Caco-2 (cell line): ENCODE measurements at regions not wholly inside any gene's neighbourhood (a gene's known extent, or its start where the extent isn't known, plus 50 kb on each side); places are given as distances from the start of the nearest gene placed in this dataset.

ENCODE experiments used
- BruUV-seq: library from RNA; stranded (reverse); fragments of 400-500 nt; replicated peaks from 2 replicates; lab custom pipeline; 2021; lab: Mats Ljungman, UMichigan
- CTCF ChIA-PET: fragments of 300-600 bp; sonication (Branson Sonifier 250); formaldehyde crosslinking; loops from one replicate; lab custom pipeline; 2022; ENCODE audit warnings: antibody characterized with exemption; lab: Charles Lee
- POLR2A ChIA-PET: fragments of 300-600 bp; sonication (Branson Sonifier 250); formaldehyde crosslinking; loops from one replicate; lab custom pipeline; 2022; ENCODE audit warnings: antibody characterized with exemption; lab: Charles Lee
- DNase-seq, 2 experiments: peaks; one replicate each; pipeline versions ENCODE4 v3.0.0 to v3.0.0-alpha.2; 2020 to 2022
- H3K27me3 ChIP-seq: replicated peaks from 2 replicates; pipeline ENCODE4 v1.6.0; 2011; ENCODE audit warnings: low read length; ENCODE audit not compliant: control insufficient read depth, insufficient read depth
- H3K36me3 ChIP-seq: 2 replicates; pipeline ENCODE4 v1.5.1; 2011; ENCODE audit warnings: low read length; ENCODE audit not compliant: control insufficient read depth, insufficient read depth
- H3K4me1 ChIP-seq: fragments of 250-450 bp; sonication (Bioruptor Pico); 2 replicates; pipeline ENCODE4 v1.5.1; 2020; ENCODE audit warnings: mild to moderate bottlenecking
- H3K4me3 ChIP-seq: 2 replicates; pipeline ENCODE4 v1.5.1; 2011; ENCODE audit warnings: low read depth, mild to moderate bottlenecking, control low read depth, low read length
- H3K9me3 ChIP-seq: fragments of 250-450 bp; sonication (Bioruptor Pico); 2 replicates; pipeline ENCODE4 v1.5.1; 2020; ENCODE audit warnings: mild to moderate bottlenecking, moderate library complexity
- H3K27ac Mint-ChIP-seq: one replicate; pipeline ENCODE4 v1.8.0; 2022; ENCODE audit warnings: mixed read lengths; ENCODE audit not compliant: unreplicated experiment
- H3K27me3 Mint-ChIP-seq: one replicate; pipeline ENCODE4 v1.8.0; 2022; ENCODE audit warnings: mixed read lengths; ENCODE audit not compliant: insufficient read depth, unreplicated experiment
- H3K36me3 Mint-ChIP-seq: one replicate; pipeline ENCODE4 v1.8.0; 2022; ENCODE audit warnings: mild to moderate bottlenecking, mixed read lengths; ENCODE audit not compliant: insufficient read depth, unreplicated experiment
- H3K4me1 Mint-ChIP-seq: one replicate; pipeline ENCODE4 v1.8.0; 2022; ENCODE audit warnings: low read depth, mixed read lengths; ENCODE audit not compliant: unreplicated experiment
- H3K4me3 Mint-ChIP-seq: one replicate; pipeline ENCODE4 v1.8.0; 2022; ENCODE audit warnings: mild to moderate bottlenecking, moderate library complexity, mixed read lengths; ENCODE audit not compliant: unreplicated experiment
- H3K9me3 Mint-ChIP-seq: one replicate; pipeline ENCODE4 v1.8.0; 2022; ENCODE audit warnings: mixed read lengths; ENCODE audit not compliant: unreplicated experiment
- CTCF ChIP-seq, 2 experiments: fragments of 200-600 bp in 1 of 2; IDR thresholded peaks; 1 replicate in 1 of 2; 2 replicates in 1 of 2; pipeline versions ENCODE4 v1.5.1 to v1.8.0; 2011 to 2022; ENCODE audit warnings: antibody characterized with exemption in 1 of 2, control low read depth in 1 of 2, inconsistent platforms in 1 of 2, low read depth in 1 of 2, low read length in 1 of 2, mild to moderate bottlenecking in 1 of 2, moderate library complexity in 1 of 2; ENCODE audit not compliant: insufficient read depth in 1 of 2, severe bottlenecking in 1 of 2, unreplicated experiment in 1 of 2
- intact Hi-C: fragments of 100-400 bp; cut with micrococcal nuclease; formaldehyde crosslinking; loops from one replicate; pipeline ENCODE4 v1.10.0; 2022; ENCODE audit not compliant: unreplicated experiment

GRCh38 chr13:90532861-90533492, 814.5 kb upstream of the MIR17HG start:
- H3K4me1 ChIP-seq: no peaks in the 10 kb centered on the region
- Mint-ChIP-seq H3K27ac (no peak overlapping the region), H3K4me1 (no peaks in the 10 kb centered on the region), H3K36me3 (no peaks in the 10 kb centered on the region), H3K4me3 (no peak overlapping the region), H3K27me3 (no peaks in the 10 kb centered on the region), H3K9me3 (no peaks in the 10 kb centered on the region)
- no peaks in the 10 kb centered on the region for H3K36me3 ChIP-seq
- no peaks in the 10 kb centered on the region; the same call in 1 of the 2 replicates for H3K9me3 ChIP-seq
- CTCF ChIA-PET: no interaction called here
- no TSS peak for BruUV-seq
- POLR2A ChIA-PET: no interaction called here
- DNase-seq: no peak
- intact Hi-C loops: no loop called here
- no peak for TF ChIP-seq CTCF (IDR thresholded peaks at IDR 0.05; ENCODE audit: insufficient read depth in 1 of 2, low read depth in 1 of 2, low read length in 1 of 2, severe bottlenecking in 1 of 2, unreplicated experiment in 1 of 2)
- H3K4me3 ChIP-seq: no peak overlapping the region
- H3K27me3 ChIP-seq: no peaks in the 10 kb centered on the region

GRCh38 chr13:90533866-90534265, 813.6 kb upstream of the MIR17HG start:
- no peaks in the 10 kb centered on the region; the same call in 1 of the 2 replicates for H3K9me3 ChIP-seq
- H3K27me3 Mint-ChIP-seq: no peaks in the 10 kb centered on the region
- ChIA-PET POLR2A (no interaction called here), CTCF (no interaction called here)
- H3K36me3 Mint-ChIP-seq: no peaks in the 10 kb centered on the region
- DNase-seq: no peak
- intact Hi-C loops: no loop called here
- H3K9me3 Mint-ChIP-seq: peaks cover 8% of the 10 kb centered on the region
- H3K36me3 ChIP-seq: no peaks in the 10 kb centered on the region
- no peaks in the 10 kb centered on the region for H3K4me1 Mint-ChIP-seq
- no peak overlapping the region for H3K4me3 ChIP-seq
- H3K27me3 ChIP-seq: no peaks in the 10 kb centered on the region
- H3K4me3 Mint-ChIP-seq: no peak overlapping the region
- H3K27ac Mint-ChIP-seq: no peak overlapping the region
- TF ChIP-seq CTCF (IDR thresholded peaks at IDR 0.05; ENCODE audit: insufficient read depth in 1 of 2, low read depth in 1 of 2, low read length in 1 of 2, severe bottlenecking in 1 of 2, unreplicated experiment in 1 of 2): no peak
- H3K4me1 ChIP-seq: no peaks in the 10 kb centered on the region
- BruUV-seq: no TSS peak

- H3K36me3 ChIP-seq: no peaks in the 10 kb centered on the region
- no peak for TF ChIP-seq CTCF (IDR thresholded peaks at IDR 0.05; ENCODE audit: insufficient read depth in 1 of 2, low read depth in 1 of 2, low read length in 1 of 2, severe bottlenecking in 1 of 2, unreplicated experiment in 1 of 2)
- no peak overlapping the region for H3K4me3 Mint-ChIP-seq
- H3K27me3 Mint-ChIP-seq: no peaks in the 10 kb centered on the region
- DNase-seq: no peak
- H3K36me3 Mint-ChIP-seq: no peaks in the 10 kb centered on the region
- no peak overlapping the region for H3K27ac Mint-ChIP-seq
- H3K4me3 ChIP-seq: no peak overlapping the region
- intact Hi-C loops: no loop called here
- H3K9me3 ChIP-seq: no peaks in the 10 kb centered on the region; the same call in 1 of the 2 replicates
- no TSS peak for BruUV-seq
- ChIA-PET CTCF (no interaction called here), POLR2A (no interaction called here)
- H3K4me1 ChIP-seq: no peaks in the 10 kb centered on the region
- peaks cover 16% of the 10 kb centered on the region for H3K9me3 Mint-ChIP-seq
- no peaks in the 10 kb centered on the region for H3K27me3 ChIP-seq
- H3K4me1 Mint-ChIP-seq: no peaks in the 10 kb centered on the region
These were observed 812.7 kb upstream of the MIR17HG start for GRCh38 chr13:90534617-90535370.
